HG03175 (cell line): ENCODE measurements at regions not wholly inside any gene's neighbourhood (a gene's known extent, or its start where the extent isn't known, plus 50 kb on each side); places are given as distances from the start of the nearest gene placed in this dataset.
"Not testable (repeated sequence)": the region's sequence is repeated elsewhere in the genome, so short reads cannot be mapped to it uniquely, and the experiment has no call there.

Experiments used
- ATAC-seq: cut with Tn5 transposase; IDR thresholded peaks from one replicate; pipeline ENCODE4 v1.9.1; 2021; ENCODE audit warnings: mild to moderate bottlenecking, moderate library complexity; ENCODE audit not compliant: unreplicated experiment

DNA sequence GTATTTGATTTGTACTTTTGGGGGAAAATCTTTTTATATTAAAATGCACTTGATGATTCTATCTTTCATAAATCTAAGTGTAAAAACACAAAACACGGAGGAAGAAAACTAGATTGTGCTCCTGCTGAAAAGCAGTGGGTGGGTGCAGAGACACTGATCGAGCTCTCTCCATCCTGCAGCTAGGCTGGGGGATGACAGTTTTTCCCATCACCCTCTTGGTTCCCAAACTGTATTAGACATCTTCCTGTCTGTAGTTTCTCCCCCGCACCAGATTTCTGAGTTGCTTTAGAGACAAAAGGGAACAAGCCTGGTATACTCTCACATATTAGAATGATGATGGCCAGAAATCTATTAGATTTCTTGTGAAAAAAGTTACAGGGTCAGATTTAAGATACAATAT lies 99.6 kb downstream of the FAM114A2 start:
- no peak for ATAC-seq

DNA sequence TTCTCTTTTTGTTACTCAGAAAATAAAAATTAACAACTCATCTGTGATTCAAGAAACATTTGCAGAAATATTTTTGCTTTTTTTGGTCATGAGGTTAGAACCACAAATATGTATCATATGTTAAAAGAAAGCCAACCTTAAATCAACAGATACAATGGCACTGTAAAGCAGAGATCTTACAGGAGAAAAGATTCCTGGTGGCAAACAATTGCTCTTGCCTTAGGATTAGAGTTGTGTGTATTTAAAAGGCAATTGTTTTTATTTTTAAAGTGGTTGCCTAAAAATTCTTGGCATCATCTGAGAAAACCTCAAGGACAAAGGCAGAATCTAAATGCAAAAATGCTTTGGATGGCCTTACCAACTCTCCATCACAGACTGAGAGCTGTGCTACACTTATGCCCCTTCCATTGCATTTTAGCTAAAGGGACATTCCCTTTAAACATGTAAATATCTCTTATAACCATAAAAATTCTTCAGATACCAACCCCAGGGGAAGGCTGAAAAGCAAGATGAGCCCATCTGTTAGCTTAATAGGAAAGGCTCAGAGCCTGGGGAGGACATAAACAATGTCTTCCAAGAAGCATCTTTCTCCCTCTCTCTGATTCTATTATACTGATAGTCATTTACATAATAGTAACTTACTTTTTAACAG lies 100.4 kb downstream of the FAM114A2 start:
- no peak for ATAC-seq

DNA sequence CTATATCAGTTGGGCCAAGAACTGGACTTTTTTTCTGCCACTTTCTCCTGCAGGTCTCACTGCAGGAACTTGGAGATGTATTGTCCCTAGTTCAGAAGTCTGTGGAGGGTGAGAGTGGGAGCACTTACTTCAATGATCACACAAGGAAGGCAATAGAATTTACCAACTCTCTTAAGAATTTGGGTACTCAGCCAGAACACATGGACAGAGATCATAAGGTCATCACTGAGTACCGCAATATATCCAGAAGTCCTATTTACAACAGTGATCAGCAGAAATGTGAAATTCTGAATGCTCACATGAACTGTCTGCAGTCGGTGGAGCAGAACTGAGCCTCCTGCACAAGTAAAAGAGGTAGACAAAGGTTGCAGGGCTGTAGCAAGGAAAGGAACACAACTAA lies 101.0 kb downstream of the FAM114A2 start:
- ATAC-seq = no peak

DNA sequence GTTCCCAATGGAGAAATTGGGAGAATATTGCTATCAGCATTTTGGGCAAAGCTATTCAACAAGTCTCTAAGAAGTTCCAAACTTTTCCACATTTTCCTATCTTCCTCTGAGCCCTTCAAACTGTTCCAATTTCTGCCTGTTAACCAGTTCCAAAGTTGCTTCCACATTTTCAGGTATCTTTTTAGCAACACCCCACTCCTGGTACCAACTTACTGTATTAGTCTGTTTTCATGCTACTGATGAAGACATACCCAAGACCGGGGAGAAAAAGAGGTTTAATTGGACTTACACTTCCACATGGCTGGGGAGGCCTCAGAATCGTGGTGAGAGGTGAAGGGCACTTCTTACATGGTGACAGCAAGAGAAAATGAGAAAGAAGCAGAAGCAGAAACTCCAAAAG lies 103.6 kb downstream of the FAM114A2 start:
- not testable (repeated sequence) for ATAC-seq

DNA sequence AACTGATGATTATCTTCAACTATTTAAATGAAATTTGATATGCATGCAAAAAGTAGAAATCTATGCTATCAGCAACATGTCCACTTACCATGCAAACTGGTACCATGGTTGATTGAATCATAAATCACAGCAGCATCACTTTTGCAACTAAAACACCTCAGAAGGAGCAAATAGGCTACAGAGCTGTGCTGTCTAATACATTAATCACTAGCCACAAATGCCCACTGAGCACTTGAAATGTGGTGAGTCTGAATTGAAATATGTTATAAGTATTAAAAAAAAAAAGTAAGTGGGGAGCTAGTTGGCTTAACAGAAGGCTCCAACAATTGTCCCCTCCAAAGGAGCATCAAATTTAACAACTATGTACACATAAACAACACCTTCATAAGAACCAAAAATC lies 112.5 kb downstream of the FAM114A2 start:
- no peak for ATAC-seq

DNA sequence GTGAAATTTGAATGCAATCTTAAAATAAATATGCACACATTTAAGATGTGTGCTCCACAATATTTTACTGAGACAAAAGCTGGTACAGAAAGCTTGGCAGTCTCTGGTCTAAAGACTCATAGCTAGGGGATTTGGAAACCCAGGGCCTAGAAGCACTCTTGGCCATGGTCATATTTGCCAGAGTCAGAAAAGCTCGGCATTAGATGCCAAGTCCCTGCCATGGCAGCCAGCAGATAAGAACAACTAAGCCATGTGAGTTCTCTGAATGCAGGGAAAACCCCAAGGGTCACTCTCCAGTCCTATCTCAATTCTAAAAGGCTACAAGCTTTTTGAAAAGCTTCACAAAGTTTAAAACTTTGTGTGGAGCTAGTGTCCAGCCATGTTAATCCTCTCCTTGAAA lies 119.5 kb downstream of the FAM114A2 start:
- no peak for ATAC-seq

DNA sequence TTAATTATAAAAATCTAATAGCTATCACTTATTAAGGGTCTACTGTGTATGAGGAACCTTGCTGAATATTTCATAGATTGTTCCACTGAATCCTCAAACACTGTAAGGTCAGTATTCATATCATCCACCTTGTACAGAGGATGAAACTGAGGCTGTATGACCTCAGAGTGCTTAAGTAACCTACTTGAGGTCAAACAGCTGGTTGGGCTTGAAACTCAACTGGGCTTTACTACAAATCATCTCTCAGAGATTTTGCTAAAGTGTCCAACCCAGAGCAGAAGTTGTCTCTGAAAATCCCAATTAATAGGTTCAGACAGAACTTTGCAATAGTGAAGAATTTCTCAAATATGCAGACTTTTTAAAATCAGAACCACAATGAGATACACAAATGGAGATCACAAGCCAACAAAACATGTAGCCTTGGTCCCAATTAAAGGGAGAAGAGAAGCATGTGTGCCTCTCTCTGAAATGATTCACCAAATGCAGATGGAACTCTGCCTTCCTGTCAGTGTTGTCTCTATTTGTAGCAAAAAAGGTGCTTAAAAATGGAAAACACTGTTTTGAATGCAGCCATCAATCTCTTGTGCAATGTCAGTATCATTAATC lies 131.4 kb downstream of the FAM114A2 start:
- no peak for ATAC-seq

DNA sequence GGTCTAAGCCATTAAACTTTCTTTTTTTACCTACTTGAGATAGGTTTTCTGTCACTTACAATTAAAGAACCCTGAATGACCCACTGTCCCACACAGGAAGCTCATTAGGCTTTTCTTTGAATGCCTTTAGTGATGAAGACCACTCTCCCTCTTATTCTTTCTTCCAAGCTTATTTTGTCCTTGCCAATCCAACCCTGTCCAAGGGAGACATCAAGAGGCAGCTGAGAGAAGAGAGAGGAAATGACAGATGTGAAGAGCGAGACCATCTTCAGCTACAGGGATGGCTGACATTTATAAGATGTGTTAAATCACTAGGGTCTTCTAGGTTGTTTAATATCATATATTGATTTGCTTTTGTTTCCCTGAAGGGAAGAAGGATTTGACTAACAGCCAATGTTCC lies 133.5 kb downstream of the FAM114A2 start:
- no peak for ATAC-seq

DNA sequence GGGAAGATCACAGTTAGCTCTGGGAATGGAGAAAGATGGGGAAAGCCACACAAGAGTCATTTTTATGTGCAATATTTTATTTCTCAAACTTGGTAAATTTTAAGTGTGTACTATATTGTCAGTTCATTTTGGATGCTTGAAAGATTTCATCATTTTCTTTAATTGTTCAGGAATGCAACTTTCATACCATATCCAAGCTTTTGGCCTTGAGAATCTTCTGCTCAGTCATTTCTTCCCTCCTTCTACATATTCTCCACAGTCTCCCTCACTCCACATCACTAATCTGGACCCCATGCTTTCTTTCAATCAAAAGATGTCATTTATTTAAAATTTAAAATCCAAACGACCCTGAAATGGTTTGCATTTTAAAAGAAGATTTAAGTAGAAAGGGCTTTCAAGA lies 135.4 kb downstream of the FAM114A2 start:
- ATAC-seq = no peak

DNA sequence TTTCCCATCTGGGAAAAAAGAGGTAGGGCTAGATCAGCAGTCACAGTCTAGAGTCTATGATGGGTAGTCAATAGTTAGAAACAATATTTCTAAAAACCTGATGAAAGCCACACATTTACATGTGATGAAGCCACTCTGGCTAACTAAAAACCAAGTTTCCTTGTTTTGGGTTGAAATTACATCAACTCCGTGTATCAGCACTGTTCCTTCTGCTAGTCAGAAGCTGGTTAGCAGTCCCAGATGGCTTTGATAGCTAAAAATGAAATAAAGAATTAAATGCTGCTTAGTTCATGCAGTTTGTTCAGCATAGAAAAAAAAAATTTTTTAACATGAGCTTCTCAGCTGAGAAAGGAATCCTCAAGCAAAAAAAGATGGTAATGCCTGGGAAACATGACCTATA lies 136.7 kb downstream of the FAM114A2 start:
- ATAC-seq = no peak

DNA sequence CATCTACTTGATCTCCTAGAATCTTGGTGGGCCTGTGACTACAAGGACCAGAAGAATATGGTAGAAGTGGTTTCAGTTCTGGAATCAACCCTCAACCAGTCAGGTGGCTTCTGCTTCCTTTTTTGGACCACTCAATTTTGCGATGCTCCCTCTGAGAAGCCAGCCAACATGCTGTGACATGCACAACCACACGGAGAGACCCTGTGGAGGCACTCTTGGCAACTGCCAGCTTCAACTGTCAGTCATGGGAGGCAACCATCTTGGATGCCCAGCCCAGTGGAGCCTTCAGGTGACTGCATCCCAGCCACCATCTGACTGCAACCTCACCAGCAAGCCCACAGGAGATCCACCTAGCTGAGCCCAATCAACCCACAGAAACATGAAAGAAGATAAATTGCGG lies 137.3 kb downstream of the FAM114A2 start:
- ATAC-seq = no peak

DNA sequence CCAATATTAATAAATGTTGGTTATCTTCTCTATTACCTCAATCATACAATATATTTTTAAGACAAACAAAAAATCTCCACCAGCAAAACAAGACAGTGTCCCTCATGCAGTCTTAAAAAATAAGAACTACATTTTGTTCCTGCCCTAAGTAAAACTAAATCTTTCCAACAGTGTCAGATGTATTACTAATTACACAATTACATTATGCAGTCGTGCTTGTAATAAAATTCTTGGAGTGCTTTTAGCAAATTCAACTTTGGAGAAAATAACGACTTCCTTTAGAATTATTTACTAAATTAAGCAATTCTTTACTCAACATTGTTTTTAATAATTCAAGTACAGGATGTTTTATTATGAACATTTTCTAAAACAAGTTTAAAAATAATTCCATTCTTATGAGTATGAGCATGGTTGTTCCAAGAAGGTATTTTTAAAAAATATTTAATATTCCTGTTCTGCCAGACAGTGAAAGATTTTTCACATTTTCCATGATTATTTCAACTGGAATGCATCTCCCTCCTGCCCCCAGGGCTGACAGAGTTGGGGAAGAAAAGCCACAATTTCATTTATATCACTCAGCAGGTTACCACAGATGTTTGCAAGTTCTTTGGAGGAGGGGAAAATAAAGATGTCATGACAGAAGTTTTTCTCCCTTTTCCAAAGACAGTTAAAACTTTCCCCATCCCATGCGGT lies 137.9 kb downstream of the FAM114A2 start:
- ATAC-seq = no peak

DNA sequence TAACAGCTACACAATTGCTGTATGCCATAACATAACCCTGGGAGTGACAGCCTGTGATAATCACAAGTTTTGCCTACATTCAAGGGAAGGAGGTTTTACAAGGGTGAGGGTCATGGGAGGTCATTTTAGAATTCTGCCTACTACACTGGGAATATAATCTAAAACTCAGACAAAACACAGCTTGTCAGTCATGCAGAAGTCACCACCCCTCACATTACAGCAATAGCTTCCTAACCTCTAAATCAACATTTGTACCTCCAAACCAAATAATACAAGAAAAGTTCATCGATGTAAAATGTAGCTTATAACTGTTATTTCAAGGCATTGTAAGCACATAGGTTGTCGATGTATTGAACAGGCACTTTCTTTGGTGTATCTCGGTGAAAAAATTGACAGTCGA lies 139.0 kb downstream of the FAM114A2 start:
- no peak for ATAC-seq

DNA sequence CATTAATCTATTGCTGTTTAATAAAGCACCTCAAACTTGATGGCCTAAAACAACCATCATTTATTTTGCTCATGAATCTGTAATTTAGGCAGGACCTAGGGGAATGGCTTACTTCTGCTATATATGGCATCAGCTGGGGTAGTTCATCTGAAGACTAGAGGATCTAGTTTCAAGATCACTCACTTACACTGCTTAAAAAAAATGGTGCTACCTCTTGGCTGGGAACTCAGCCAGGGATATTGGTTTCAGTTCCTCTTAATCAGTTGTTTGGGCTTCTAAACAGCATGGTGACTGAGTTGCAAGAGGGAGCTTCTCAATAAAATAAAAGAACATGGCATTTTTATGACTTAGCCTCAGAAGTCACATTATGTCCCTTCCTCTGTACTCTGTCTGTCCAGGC lies 142.0 kb downstream of the FAM114A2 start:
- peak; percentile 100 for ATAC-seq

DNA sequence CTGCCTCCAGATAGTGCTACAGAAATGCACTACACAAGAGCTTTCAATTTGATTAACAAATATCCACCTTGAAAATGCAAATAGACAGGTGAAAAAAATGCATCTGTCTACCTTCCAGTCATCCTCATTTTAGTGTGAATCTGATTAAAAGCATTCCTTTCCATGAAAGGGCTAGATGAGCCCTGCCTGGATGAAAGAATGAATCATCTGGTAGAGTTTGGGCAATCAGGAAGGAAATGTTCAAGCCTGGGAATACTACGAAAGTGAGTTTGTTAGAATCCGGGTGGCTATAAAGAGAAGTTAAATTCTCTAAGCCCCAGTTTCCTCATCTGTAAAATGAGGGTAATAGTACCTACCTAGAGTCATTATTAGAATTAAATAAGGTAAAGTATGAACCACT lies 142.6 kb downstream of the FAM114A2 start:
- ATAC-seq = no peak

DNA sequence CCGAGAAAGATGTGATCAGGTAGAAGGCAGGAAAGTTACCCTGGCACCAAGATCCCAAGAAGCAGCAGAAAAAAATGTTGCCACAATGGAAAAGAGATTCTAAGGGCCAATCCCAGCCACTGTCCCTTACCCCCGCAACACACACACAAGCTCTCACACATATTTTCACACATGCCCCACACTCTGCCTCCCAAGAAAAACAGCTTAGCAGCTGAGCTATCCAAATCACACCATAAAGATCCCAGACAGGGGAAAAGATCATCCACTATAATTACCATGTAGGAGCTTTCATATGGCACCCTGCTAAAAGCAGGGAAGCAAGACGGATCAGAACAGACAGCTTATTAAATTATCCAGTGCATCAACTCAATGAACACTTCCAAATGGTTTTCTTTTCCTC lies 143.4 kb downstream of the FAM114A2 start:
- no peak for ATAC-seq

DNA sequence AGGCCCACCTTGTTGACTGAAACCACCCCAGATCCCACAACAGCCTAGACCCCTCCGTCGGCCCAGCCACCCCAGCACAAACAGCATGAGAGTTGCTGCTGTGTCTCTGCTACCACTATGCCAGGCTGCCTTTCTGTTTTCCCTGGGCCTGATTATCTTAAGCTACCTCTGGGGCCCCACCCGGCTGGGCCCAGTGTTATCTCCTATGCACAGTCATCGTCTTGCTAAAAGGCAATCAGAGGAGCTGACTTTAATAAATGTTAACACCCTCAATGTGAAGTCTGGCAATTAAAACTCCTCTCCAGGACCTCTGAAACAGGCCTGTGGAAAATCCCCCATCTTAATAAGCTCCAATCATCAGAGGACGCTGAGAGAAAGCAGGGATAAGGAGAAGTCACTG lies 144.9 kb downstream of the FAM114A2 start:
- no peak for ATAC-seq

DNA sequence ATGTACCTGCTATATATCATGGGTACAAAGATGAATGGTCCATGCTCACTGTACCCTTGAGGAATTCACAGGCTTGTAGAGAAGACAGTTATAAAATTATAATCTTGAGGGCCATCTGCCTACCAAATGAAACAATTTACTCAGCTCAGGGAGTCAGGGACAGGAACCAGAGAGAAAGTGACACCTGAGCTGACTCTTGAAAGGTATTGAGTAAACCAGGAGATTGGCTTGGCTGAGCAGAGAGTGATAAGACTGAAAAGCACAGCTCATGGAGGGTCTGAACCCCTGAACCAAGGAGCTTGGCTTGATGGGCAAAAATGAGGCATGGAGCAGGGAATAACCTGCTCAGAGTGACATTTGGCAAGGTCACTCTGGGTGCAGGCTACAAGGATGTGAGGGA lies 147.3 kb downstream of the FAM114A2 start:
- ATAC-seq = peak; percentile 84

DNA sequence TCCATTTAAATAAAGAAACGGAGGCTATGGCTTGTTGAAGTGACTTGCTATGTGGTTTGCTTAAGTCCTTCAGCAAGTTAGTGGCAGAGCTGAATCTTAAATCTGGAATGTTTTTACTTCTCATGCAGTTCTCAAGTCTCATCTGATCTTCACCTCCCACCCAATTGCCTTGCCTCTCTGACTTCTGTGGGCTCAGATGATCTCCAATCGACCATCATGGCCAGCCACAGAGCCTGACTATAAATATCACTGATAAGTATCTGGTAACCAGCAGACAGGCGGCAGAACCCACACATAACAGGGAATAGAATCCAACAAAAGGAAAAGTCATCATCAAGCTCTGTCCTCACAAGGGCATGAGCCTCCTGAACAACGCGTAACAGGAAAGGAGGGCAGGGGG lies 149.9 kb downstream of the FAM114A2 start:
- ATAC-seq = no peak

DNA sequence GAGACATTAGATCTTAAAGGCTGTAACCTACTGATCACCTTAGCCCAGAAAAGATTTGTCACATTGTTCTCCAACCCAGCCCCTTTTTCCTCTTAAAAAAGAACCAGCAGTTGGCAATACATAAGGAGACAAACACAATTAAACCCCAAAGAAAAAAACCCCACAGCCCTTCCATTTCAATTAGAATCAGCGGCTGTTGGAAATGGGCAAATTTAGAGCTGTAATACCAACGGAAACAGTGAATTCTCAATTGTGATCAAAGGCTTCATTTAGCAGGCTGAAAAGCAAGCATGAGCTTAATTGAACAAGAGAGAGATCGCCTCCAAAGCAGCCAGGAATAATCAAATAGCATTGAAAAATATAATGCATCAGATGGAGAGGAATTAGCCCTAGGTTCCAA lies 153.6 kb downstream of the FAM114A2 start:
- ATAC-seq = no peak

DNA sequence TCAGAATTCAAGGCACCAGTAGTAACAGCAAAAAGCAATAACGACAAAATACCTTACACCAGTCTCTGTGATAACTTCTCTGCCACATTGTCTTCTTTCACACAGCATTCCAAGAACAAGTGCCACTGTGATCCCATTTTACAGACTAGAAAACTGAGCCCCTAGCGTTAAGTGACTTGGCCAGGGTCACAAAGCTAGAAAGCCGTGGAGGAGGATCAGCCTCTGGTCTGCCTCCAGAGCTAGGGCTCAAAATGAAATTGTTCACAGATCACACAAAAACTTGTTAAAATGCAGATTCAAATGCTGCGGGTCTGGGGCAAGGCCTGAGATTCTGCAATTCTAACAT lies 154.1 kb downstream of the FAM114A2 start:
- ATAC-seq = no peak

DNA sequence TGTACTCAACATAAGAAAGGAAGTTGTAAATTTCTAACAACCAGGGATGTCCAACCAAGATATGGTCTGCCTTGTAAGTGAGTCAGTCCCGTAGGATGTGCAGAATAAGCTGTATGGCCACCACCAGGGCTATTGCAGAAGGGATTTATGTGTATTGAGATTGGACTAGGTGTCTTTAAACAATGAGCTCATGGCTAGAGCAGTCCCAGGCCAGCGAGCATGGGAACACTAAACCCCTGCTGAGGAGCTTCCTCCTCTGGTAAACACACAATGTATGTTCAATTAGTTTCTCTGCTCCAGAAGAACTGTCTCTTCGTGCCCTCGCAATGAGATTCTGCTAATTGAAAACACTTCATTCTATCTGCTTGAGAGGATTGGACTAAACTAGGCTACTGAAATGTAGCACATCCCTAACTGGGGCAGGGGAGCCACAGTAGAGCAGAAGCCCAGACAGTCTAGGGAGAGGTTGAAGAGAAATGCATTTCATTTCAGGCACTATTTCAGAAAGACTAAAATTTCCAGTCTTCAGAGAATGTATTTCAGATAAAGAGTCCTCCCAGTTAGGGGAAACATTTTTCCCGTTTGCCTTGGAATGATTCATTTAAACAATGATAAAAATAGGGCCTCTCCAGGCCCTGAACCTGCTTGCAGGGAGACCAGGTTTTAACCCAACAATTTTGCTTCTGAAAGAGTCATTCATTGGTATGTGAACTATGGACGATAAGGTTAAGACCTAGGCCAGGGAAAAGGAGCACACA lies 154.7 kb downstream of the FAM114A2 start:
- no peak for ATAC-seq
